Smooth muscle cell (in vitro differentiated cells): ENCODE measurements at regions not wholly inside any gene's neighbourhood (a gene's known extent, or its start where the extent isn't known, plus 50 kb on each side); places are given as distances from the start of the nearest gene placed in this dataset.
"Not testable (repeated sequence)": the region's sequence is repeated elsewhere in the genome, so short reads cannot be mapped to it uniquely, and the experiment has no call there.

Experiments used
- DNase-seq: peaks from one replicate; lab custom pipeline; 2025; ENCODE audit not compliant: unreplicated experiment; lab: John Stamatoyannopoulos, UW
- H2AFZ ChIP-seq: fragments of 200-600 bp; sonication (generic); 2 replicates; pipeline ENCODE4 v1.6.0; 2016; ENCODE audit warnings: antibody characterized with exemption, low read depth, mild to moderate bottlenecking
- H3F3A ChIP-seq: fragments of 200-600 bp; sonication (generic); 2 replicates; pipeline ENCODE4 v1.6.0; 2017; ENCODE audit warnings: antibody characterized with exemption, low read depth
- H3K27ac ChIP-seq: fragments of 200-600 bp; sonication (generic); 2 replicates; pipeline ENCODE4 v1.5.1; 2016; ENCODE audit warnings: low read depth, mild to moderate bottlenecking
- H3K27me3 ChIP-seq: fragments of 200-600 bp; sonication (generic); 2 replicates; pipeline ENCODE4 v1.6.1; 2016; ENCODE audit warnings: low read depth, mild to moderate bottlenecking
- H3K36me3 ChIP-seq: fragments of 200-600 bp; sonication (generic); 2 replicates; pipeline ENCODE4 v1.5.1; 2016; ENCODE audit warnings: low read depth
- H3K4me1 ChIP-seq: fragments of 200-600 bp; sonication (generic); 2 replicates; pipeline ENCODE4 v1.5.1; 2016; ENCODE audit warnings: low read depth
- H3K4me2 ChIP-seq: fragments of 200-600 bp; sonication (generic); 2 replicates; pipeline ENCODE4 v1.6.0; 2016; ENCODE audit warnings: mild to moderate bottlenecking
- H3K4me3 ChIP-seq: fragments of 200-600 bp; sonication (generic); 2 replicates; pipeline ENCODE4 v1.5.1; 2016; ENCODE audit warnings: mild to moderate bottlenecking
- H3K79me2 ChIP-seq: fragments of 200-600 bp; sonication (generic); 2 replicates; pipeline ENCODE4 v1.6.0; 2016; ENCODE audit warnings: low read depth, mild to moderate bottlenecking
- H3K9ac ChIP-seq: fragments of 200-600 bp; sonication (generic); 2 replicates; pipeline ENCODE4 v1.6.0; 2016; ENCODE audit warnings: low read depth
- H3K9me3 ChIP-seq: fragments of 200-600 bp; sonication (generic); replicated peaks from 2 replicates; pipeline ENCODE4 v1.5.1; 2016; ENCODE audit warnings: low read depth
- H4K20me1 ChIP-seq: fragments of 200-600 bp; sonication (generic); 2 replicates; pipeline ENCODE4 v1.6.0; 2016; ENCODE audit warnings: low read depth
- WGBS: methylation state at CpG from one replicate; pipeline ENCODE4 v1.1.7; 2016; ENCODE audit warnings: low lambda C conversion rate; 5-methylcytosine and 5-hydroxymethylcytosine counted together
- TF ChIP-seq, protein P1 (sequence below): fragments of 200-600 bp; sonication (generic); IDR thresholded peaks from 2 replicates; pipeline ENCODE4 v1.5.1; 2017; ENCODE audit warnings: borderline replicate concordance, mild to moderate bottlenecking, antibody characterized with exemption; ENCODE audit not compliant: insufficient read depth, poor library complexity, severe bottlenecking

DNA sequence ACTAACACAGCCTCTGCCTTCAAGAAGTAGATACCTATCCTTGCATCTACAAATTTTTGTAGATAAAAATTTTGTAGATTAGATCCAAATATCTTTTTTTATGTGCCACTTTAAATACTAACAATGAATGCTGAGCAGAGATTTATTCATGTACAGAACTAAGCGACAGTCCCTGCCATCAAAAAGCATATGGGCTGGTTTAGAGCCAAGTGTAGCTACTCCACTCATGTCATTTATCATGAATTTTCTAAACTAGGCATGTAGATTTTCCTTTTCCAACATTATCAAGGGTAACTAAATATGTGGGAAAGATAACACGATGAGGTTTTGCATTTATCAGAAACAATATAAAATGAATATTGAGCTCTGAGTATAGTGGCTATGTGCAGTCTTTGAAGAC is 857.5 kb downstream of the XPNPEP1 start:
- Histone ChIP-seq H4K20me1 (no peaks in the 10 kb centered on the region), H3K4me2 (no peak overlapping the region), H3K36me3 (no peaks in the 10 kb centered on the region), H3K27ac (no peak overlapping the region), H3F3A (no peaks in the 10 kb centered on the region), H3K4me3 (no peak overlapping the region), H3K9ac (no peak overlapping the region), H3K27me3 (no peaks in the 10 kb centered on the region), H2AFZ (no peak overlapping the region), H3K4me1 (no peaks in the 10 kb centered on the region), H3K9me3 (no peaks in the 10 kb centered on the region), H3K79me2 (no peaks in the 10 kb centered on the region)
- TF ChIP-seq, protein P1, sequence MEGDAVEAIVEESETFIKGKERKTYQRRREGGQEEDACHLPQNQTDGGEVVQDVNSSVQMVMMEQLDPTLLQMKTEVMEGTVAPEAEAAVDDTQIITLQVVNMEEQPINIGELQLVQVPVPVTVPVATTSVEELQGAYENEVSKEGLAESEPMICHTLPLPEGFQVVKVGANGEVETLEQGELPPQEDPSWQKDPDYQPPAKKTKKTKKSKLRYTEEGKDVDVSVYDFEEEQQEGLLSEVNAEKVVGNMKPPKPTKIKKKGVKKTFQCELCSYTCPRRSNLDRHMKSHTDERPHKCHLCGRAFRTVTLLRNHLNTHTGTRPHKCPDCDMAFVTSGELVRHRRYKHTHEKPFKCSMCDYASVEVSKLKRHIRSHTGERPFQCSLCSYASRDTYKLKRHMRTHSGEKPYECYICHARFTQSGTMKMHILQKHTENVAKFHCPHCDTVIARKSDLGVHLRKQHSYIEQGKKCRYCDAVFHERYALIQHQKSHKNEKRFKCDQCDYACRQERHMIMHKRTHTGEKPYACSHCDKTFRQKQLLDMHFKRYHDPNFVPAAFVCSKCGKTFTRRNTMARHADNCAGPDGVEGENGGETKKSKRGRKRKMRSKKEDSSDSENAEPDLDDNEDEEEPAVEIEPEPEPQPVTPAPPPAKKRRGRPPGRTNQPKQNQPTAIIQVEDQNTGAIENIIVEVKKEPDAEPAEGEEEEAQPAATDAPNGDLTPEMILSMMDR: no peak
- WGBS: 92% methylated on average over 2 of the region's 2 CpGs
- no peak for DNase-seq

DNA sequence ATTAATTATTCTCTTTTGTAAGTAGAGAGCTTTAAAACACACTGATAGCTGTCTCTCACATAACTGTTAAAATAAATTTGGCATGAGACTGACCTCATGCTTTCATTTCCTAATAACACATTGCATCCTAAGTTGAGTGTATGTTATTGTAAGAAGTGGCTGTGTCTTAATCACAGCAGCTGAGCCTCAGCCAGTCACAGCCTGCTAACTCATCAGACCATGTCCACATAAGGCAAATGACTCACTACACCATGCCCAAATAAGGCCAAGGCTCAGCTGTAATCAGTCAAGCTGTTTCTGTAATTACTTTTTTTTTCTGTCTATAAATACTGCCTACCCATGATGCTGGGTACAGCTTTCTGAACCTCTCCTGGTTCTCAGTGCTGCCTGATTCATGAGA is 860.9 kb downstream of the XPNPEP1 start:
- Histone ChIP-seq H3K4me1 (no peaks in the 10 kb centered on the region), H3K4me2 (no peak overlapping the region), H3K36me3 (no peaks in the 10 kb centered on the region), H3K9ac (no peak overlapping the region), H2AFZ (no peak overlapping the region), H3F3A (no peaks in the 10 kb centered on the region), H4K20me1 (no peaks in the 10 kb centered on the region), H3K9me3 (no peaks in the 10 kb centered on the region), H3K79me2 (no peaks in the 10 kb centered on the region), H3K27me3 (no peaks in the 10 kb centered on the region), H3K4me3 (no peak overlapping the region), H3K27ac (no peak overlapping the region)
- TF ChIP-seq, protein P1: no peak
- DNase-seq: no peak

DNA sequence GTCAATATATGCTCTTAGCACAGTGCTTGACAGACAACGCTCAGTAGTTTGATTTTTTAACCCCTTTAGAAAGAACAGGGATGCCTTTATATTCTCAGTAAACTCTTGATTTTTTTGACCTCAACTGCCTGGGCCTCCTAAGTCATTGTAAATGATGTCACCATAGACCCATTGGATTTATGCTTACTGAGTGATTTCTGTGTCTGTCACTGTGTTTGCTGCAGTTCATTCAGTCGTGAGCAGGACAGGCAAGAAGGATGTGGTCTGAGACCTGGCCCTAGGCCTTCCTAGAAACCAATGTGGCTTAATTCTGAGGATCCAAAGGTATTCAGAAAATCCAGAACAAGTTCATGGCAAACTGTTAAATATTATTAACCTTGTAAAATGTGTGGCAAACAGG is 868.1 kb downstream of the XPNPEP1 start:
- H3K4me2 ChIP-seq: no peak overlapping the region
- H3K79me2 ChIP-seq: no peaks in the 10 kb centered on the region
- no peaks in the 10 kb centered on the region for H3K9me3 ChIP-seq
- H3K9ac ChIP-seq: no peak overlapping the region
- H2AFZ ChIP-seq: no peak overlapping the region
- no peak overlapping the region for H3K4me3 ChIP-seq
- no peaks in the 10 kb centered on the region for H3F3A ChIP-seq
- no peaks in the 10 kb centered on the region for H4K20me1 ChIP-seq
- H3K27me3 ChIP-seq: no peaks in the 10 kb centered on the region
- TF ChIP-seq, protein P1: no peak
- no peak overlapping the region for H3K27ac ChIP-seq
- DNase-seq: no peak
- no peaks in the 10 kb centered on the region for H3K36me3 ChIP-seq
- H3K4me1 ChIP-seq: no peaks in the 10 kb centered on the region
- 84% methylated on average over 2 of the region's 2 CpGs for WGBS

DNA sequence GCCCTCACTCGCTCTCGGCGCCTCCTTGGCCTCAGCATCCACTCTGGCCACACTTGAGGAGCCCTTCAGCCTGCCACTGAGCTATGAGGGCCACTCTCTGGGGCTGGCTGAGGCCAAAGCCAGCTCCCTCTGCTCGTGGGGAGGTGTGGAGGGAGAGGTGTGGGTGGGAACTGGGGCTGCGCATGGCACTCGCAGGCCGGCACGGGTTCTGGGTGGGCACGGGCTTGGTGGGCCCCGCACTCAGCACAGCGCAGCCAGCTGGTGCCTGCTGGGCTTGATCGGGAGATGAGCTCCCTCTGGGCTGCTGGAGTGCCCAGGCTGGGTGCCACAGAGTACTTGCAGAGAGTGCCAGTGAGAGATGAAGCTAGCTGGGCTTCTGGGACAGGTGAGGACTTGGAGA is 875.5 kb downstream of the XPNPEP1 start:
- no peak overlapping the region for H3K4me3 ChIP-seq
- TF ChIP-seq, protein P1: no peak
- no peaks in the 10 kb centered on the region for H3K9me3 ChIP-seq
- no peaks in the 10 kb centered on the region for H3K36me3 ChIP-seq
- H3K27me3 ChIP-seq: no peaks in the 10 kb centered on the region
- no peak overlapping the region for H3K4me2 ChIP-seq
- H4K20me1 ChIP-seq: no peaks in the 10 kb centered on the region
- 91% methylated on average over 11 of the region's 12 CpGs for WGBS
- no peak overlapping the region for H3K9ac ChIP-seq
- no peak for DNase-seq
- no peaks in the 10 kb centered on the region for H3K4me1 ChIP-seq
- H2AFZ ChIP-seq: no peak overlapping the region
- H3K79me2 ChIP-seq: no peaks in the 10 kb centered on the region
- no peak overlapping the region for H3K27ac ChIP-seq
- no peaks in the 10 kb centered on the region for H3F3A ChIP-seq

DNA sequence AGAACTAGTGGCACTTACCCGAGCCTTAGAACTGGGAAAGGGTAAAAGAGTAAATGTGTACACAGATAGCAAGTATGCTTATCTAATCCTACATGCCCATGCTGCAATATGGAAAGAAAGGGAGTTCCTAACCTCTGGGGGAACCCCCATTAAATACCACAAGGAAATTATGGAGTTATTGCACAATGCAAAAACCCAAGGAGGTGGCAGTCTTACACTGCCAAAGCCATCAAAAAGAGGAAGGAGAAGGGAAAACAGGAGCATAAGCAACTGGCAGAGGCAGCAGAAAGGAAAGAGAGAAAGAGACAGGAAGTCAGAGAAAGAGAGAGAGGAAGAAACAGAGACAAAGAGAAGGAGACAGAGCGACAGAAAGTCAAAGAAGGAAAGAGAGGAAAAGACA is 876.9 kb downstream of the XPNPEP1 start:
- 95% methylated on average over 2 of the region's 2 CpGs for WGBS
- H3F3A ChIP-seq: not testable (repeated sequence)

More for the DNA sequence above, 876.9 kb downstream of the XPNPEP1 start:
- H3K4me1 ChIP-seq, H4K20me1 ChIP-seq, H3K27ac ChIP-seq, H3K9me3 ChIP-seq, H3K9ac ChIP-seq, H3K4me3 ChIP-seq, H3K79me2 ChIP-seq, DNase-seq, H2AFZ ChIP-seq, H3K36me3 ChIP-seq, H3K27me3 ChIP-seq, H3K4me2 ChIP-seq: not testable (repeated sequence)
